Tibial artery (tissue), 4 donors: ENCODE measurements at regions not wholly inside any gene's neighbourhood (a gene's known extent, or its start where the extent isn't known, plus 50 kb on each side); places are given as distances from the start of the nearest gene placed in this dataset.

ENCODE experiments used
- DNase-seq, 2 donors: peaks; one replicate each; pipeline ENCODE4 v3.0.0-alpha.2; 2019
- H3K27ac ChIP-seq, 2 donors: fragments of 200-600 bp; sonication (generic) in 1 of 2; 1 replicate in 1 of 2; 2 replicates in 1 of 2; pipeline ENCODE4 v1.5.1; 2018 to 2019; ENCODE audit warnings: mild to moderate bottlenecking in 1 of 2
- H3K27me3 ChIP-seq, 2 donors: fragments of 200-600 bp; sonication (generic) in 1 of 2; one replicate each; pipeline versions ENCODE4 v1.5.1 to v1.6.0; 2016 to 2019
- H3K36me3 ChIP-seq, 3 donors: fragments of 200-600 bp; sonication (generic) in 2 of 3; one replicate each; pipeline ENCODE4 v1.5.1; 2016 to 2019; ENCODE audit warnings: mild to moderate bottlenecking in 2 of 3
- H3K4me1 ChIP-seq, 4 donors: fragments of 200-600 bp; sonication (generic) in 2 of 4; 1 replicate in 3 of 4; 2 replicates in 1 of 4; pipeline ENCODE4 v1.5.1; 2016 to 2019
- H3K4me3 ChIP-seq, 2 donors: fragments of 200-600 bp; sonication (generic) in 1 of 2; 1 replicate in 1 of 2; 2 replicates in 1 of 2; pipeline ENCODE4 v1.5.1; 2018 to 2019; ENCODE audit warnings: mild to moderate bottlenecking in 2 of 2
- H3K9me3 ChIP-seq, 3 donors: fragments of 200-600 bp; sonication (generic) in 1 of 3; one replicate each; pipeline ENCODE4 v1.5.1; 2016 to 2019
- CTCF ChIP-seq, 2 experiments: fragments of 200-600 bp in 1 of 2; fragments of 450-650 bp in 1 of 2; IDR thresholded peaks; one replicate each; pipeline ENCODE4 v1.5.1; 2017 to 2019; ENCODE audit warnings: antibody characterized with exemption in 2 of 2, mild to moderate bottlenecking in 1 of 2, moderate library complexity in 1 of 2
- intact Hi-C: fragments of 100-400 bp; cut with DNase I; formaldehyde crosslinking; loops from one replicate; pipeline ENCODE4 v1.15.0; 2023; ENCODE audit warnings: low total_unique reads

GRCh38 chr1:218815076-218815475, 358.6 kb upstream of the LYPLAL1 start:
- H3K9me3 ChIP-seq, result no peaks in the 10 kb centered on the region
- intact Hi-C loops, result no loop called here
- no peak overlapping the region for H3K4me3 ChIP-seq
- no peaks in the 10 kb centered on the region for H3K27me3 ChIP-seq
- H3K4me1 ChIP-seq, result peaks cover 0 to 38% (median 18%) of the 10 kb centered on the region in 4 donors
- TF ChIP-seq CTCF (IDR thresholded peaks at IDR 0.05), result no peak
- H3K36me3 ChIP-seq, result no peaks in the 10 kb centered on the region
- H3K27ac ChIP-seq, result no peak overlapping the region
- no peak for DNase-seq

GRCh38 chr1:218817071-218817470, 356.6 kb upstream of the LYPLAL1 start:
- H3K4me3 ChIP-seq, result no peak overlapping the region
- intact Hi-C loops, result no loop called here
- H3K27ac ChIP-seq, result peak overlapping the region in 1 of 2 donors; percentile 18
- peaks cover 0 to 21% (median 6%) of the 10 kb centered on the region in 4 donors for H3K4me1 ChIP-seq
- no peaks in the 10 kb centered on the region for H3K27me3 ChIP-seq
- no peak for DNase-seq
- no peaks in the 10 kb centered on the region for H3K36me3 ChIP-seq
- H3K9me3 ChIP-seq, result no peaks in the 10 kb centered on the region
- TF ChIP-seq CTCF (IDR thresholded peaks at IDR 0.05), result no peak

GRCh38 chr1:218817691-218818465, 355.8 kb upstream of the LYPLAL1 start:
- intact Hi-C loops, result no loop called here
- DNase-seq, result no peak
- Histone ChIP-seq H3K27ac (peak overlapping the region in 1 of 2 donors; percentile 18), H3K27me3 (no peaks in the 10 kb centered on the region), H3K4me1 (peaks cover 0 to 23% (median 6%) of the 10 kb centered on the region in 4 donors), H3K9me3 (no peaks in the 10 kb centered on the region), H3K4me3 (no peak overlapping the region), H3K36me3 (no peaks in the 10 kb centered on the region)
- TF ChIP-seq CTCF (IDR thresholded peaks at IDR 0.05), result no peak

- Histone ChIP-seq H3K9me3 (no peaks in the 10 kb centered on the region), H3K27ac (peak overlapping the region in 1 of 2 donors; percentile 35), H3K4me1 (peaks cover 0 to 20% (median 4%) of the 10 kb centered on the region in 4 donors), H3K27me3 (no peaks in the 10 kb centered on the region), H3K4me3 (no peak overlapping the region), H3K36me3 (no peaks in the 10 kb centered on the region)
- no peak for TF ChIP-seq CTCF (IDR thresholded peaks at IDR 0.05)
- DNase-seq, result no peak
- intact Hi-C loops, result no loop called here
Observed at GRCh38 chr1:218823291-218823900, 350.3 kb upstream of the LYPLAL1 start.

- Histone ChIP-seq H3K27me3 (no peaks in the 10 kb centered on the region), H3K36me3 (no peaks in the 10 kb centered on the region), H3K4me3 (no peak overlapping the region), H3K9me3 (no peaks in the 10 kb centered on the region), H3K27ac (no peak overlapping the region), H3K4me1 (peaks cover 0 to 15% (median 4%) of the 10 kb centered on the region in 4 donors)
- no peak for DNase-seq
- no peak for TF ChIP-seq CTCF (IDR thresholded peaks at IDR 0.05)
- intact Hi-C loops, result no loop called here
Observed at GRCh38 chr1:218827486-218827885, 346.2 kb upstream of the LYPLAL1 start.
